HG03439 (cell line): ENCODE measurements at regions not wholly inside any gene's neighbourhood (a gene's known extent, or its start where the extent isn't known, plus 50 kb on each side); places are given as distances from the start of the nearest gene placed in this dataset.
"Not testable (repeated sequence)": the region's sequence is repeated elsewhere in the genome, so short reads cannot be mapped to it uniquely, and the experiment has no call there.

Experiments used
- ATAC-seq: cut with Tn5 transposase; IDR thresholded peaks from one replicate; pipeline ENCODE4 v1.9.1; 2021; ENCODE audit warnings: mild to moderate bottlenecking, moderate library complexity; ENCODE audit not compliant: unreplicated experiment

- ATAC-seq, result no peak
Measured at GRCh38 chr4:181874602-181875001, 368.6 kb upstream of the TENM3 start.

GRCh38 chr4:181877329-181877848 is 365.8 kb upstream of the TENM3 start:
- no peak for ATAC-seq

DNA sequence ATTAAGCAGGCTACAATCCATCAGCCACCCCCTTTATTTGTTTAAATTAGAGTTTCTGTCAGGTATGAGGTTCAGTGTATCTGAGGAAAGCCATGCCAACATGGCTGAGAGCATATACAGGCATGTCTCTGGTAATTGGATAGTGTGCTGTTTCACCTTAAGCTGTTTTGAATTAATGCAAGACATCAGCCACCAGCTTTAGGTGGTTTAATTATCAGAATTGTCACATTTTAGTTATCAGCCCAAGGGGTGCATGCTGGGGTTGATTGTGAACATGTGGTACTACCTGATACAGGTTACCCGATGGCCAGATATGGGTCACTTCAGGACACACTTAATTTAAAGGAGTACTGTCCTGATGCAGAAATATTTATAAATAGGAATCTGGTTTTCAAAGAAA is 353.2 kb upstream of the TENM3 start:
- no peak for ATAC-seq

DNA sequence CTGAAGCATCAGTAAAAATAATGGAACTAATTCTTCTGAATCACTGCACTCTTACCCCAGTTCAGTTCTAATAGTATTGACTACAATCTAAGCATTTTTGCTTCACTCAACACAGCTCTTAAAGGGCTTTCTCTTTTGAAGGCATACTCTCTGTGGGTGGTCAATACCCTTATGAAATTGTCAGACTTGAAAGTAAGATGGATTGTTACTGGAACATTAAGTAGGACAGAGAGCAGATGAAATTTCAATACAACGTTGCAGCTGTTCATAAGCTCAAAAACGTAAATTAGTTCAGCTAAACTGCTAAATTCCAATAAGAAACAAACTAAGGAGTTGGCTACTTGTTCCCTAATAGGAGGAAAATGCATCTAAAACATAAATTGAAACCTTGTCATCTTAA is 352.3 kb upstream of the TENM3 start:
- ATAC-seq, result no peak

GRCh38 chr4:181896614-181897013 is 346.6 kb upstream of the TENM3 start:
- no peak for ATAC-seq

DNA sequence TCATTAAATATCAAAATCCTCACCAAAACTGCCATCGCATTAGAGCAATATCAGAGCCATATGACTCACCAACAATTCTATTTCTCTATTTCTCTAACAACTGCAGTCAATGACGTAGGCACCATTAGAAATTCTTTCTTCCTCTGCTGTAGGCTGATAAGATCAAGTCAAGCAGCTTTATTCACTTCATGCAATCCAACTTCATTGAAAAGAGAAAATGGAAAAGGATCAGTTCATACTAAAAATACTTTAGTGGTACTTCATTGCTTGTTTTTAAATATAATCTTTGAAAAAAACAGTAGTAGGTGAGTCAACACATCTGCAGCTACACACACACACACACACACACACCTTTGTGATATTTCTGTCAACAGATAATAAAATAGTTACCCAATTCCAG is 345.3 kb upstream of the TENM3 start:
- ATAC-seq, result no peak

DNA sequence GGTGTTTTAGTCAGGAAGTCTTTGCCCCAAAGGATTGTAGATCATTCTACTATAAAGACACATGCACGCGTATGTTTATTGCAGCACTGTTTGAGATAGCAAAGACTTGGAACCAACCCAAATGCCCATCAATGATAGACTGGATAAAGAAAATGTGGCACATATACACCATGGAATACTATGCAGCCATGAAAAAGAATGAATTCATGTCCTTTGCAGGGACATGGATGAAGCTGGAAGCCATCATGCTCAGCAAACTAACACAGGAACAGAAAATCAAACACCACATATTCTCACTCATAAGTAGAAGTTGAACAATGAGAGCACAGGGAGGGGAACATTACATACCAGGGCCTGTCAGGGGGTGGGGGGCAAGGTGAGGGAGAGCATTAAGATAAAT is 340.8 kb upstream of the TENM3 start:
- not testable (repeated sequence) for ATAC-seq

- ATAC-seq, result no peak
Measured at GRCh38 chr4:181905708-181906107, 337.5 kb upstream of the TENM3 start.

GRCh38 chr4:181908168-181908567 is 335.0 kb upstream of the TENM3 start:
- ATAC-seq, result no peak

DNA sequence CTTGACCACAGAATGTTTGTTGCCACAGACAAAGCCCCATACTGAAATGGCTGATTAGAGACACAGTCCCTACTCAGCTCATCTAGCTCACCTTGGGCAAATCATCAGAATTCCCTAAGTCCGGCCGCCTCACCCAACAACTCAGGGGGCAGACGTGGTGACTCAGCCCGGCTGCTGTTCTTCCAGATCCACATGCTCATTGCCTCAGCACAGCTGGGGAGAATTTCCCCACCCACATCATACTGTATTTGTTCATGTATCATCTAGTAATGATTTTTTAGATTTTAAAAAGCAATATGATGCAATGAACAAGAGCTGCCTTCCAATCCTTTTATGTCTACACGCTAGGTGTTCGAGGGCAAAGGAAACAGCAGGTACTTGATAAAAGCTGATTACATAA is 333.8 kb upstream of the TENM3 start:
- ATAC-seq, result no peak

- no peak for ATAC-seq
Measured at GRCh38 chr4:181911420-181911819, 331.8 kb upstream of the TENM3 start.

DNA sequence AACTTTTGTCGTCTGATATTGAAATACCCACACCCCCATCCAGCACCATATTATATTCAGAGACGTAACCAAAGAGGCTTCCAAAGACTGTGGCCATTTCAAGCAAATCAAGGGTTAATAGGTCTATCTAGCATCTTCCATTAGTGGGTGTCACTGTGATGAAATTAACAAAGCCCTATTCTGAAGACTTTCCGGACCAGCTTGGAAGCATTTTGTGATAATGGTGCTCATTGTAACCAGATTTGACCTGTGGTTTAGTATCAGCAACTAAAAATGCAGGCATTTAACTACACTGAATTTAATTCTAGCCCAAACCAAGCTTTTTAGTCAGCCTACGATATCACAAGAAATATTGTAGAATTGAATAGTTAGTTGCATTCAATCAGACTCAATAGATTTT is 309.7 kb upstream of the TENM3 start:
- no peak for ATAC-seq

DNA sequence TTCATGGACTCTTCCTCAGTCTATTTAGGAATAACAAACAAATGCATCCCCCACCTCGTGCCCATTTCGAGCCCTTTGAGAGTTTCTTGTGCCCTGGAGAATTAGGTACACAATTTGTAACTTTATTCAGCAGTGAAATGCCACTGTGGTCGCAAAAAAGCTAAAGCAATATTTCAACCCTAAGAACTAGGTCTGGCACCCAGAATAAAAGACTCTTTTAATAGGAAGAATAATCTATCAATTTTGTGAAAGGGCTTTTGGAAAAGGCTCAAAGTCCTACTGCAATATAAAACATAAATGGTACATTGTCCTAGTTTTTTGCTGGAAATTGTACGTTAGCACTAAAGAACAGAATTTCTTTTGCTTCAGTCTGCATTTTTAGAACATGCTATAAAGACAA is 304.6 kb upstream of the TENM3 start:
- no peak for ATAC-seq

GRCh38 chr4:181939199-181939945 is 303.8 kb upstream of the TENM3 start:
- no peak for ATAC-seq

DNA sequence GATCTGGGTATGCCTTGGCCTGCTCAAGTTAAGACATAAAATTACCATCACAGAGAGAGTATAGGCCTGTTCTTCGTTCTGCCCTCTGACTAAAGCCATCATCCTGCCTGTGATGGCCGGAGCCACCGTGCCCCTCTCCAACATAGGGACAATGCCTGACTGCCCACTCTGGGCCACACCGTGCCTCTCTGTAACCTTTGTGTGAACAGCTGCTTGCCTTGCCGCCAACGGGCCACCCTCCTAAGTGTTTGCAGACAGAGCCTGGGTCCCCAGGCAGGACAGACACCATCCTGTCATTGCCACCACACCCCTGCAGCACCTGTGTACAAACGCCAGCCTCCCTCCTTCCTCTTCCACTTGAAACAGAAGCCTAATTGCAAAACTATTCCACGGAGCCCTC is 298.7 kb upstream of the TENM3 start:
- no peak for ATAC-seq

GRCh38 chr4:181946902-181947301 is 296.3 kb upstream of the TENM3 start:
- ATAC-seq, result no peak

DNA sequence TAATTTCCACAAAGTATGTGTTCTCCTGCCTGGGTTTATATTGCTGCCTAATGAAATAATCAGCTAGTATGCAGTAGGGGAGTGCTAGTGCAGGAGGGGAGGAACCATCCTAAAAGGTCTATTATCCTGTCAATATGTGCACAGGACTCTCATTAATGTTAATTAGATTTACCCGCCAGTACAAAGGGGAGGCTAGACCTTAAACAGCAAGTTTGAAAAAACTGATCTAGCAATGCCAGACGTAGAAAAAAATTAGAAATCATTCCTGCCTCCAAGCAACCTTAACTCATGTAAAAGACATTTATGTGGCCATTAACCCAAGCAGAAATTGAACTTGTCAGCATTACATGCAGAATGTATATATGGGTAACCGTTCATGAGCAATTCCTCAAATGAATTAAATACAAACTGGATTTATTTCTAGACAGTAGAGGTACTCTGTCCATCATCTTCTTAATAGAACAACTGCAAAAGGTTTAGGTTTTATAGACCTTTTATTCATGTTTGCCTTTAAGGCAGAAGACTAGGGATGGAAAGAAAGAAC is 294.3 kb upstream of the TENM3 start:
- no peak for ATAC-seq

- no peak for ATAC-seq
Measured at GRCh38 chr4:181949704-181950312, 293.4 kb upstream of the TENM3 start.

DNA sequence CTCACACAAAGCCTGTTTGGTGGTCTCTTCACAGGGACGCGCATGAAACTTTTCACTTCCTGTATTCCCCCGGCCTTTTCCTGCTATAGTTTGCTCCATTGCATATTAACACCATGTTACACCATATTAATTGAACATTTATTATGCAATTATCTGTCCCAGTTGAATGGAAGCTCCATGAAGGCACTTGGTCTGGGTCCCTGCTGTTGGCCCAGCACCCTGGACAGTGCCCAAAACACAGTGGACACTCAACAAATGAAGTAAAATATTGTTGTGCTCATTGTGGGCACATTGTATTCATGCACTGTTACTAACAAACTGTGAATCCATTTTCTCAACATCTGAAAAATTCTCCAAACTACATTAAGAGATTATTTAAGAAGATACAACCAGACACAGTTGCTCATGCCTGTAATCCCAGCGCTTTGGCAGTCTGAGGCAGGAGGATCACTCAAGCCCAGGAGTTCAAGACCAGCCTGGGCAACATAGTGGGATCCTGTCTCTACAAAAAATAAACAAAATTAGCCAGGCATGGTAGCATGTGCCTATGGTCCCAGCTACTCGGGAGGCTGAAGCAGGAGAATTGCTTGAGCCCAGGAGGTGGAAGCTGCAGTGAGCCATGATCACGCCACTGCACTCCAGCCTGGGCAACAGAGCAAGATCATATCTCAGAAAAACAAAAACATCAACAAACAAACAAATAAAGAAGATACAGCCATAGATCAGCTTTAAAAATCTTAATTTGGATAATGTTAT is 292.7 kb upstream of the TENM3 start:
- ATAC-seq, result no peak

- no peak for ATAC-seq
Measured at GRCh38 chr4:181951265-181951664, 291.9 kb upstream of the TENM3 start.

DNA sequence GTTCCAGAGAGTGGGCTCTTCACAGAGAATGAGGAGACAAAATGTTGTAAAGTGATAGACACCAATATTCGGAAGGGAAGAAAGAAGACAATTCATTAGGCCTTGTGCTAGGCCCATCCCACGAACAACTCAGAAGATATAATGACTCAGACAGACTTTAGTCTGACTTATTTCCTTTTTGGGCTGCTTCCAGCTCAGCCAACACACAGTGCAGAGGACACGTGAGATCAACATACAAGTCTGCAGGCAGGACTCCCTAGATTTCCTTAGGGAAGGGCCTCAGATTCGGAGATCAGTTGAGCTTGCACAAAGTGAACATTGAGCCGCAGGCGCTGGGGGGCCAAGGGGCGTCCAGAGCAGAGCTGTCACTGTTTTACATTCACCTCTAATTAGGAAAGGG is 290.7 kb upstream of the TENM3 start:
- no peak for ATAC-seq

GRCh38 chr4:181956512-181956911 is 286.7 kb upstream of the TENM3 start:
- ATAC-seq, result no peak
